Pons (tissue), 1 donor: ENCODE measurements at regions not wholly inside any gene's neighbourhood (a gene's known extent, or its start where the extent isn't known, plus 50 kb on each side); places are given as distances from the start of the nearest gene placed in this dataset.
"Not testable (repeated sequence)": the region's sequence is repeated elsewhere in the genome, so short reads cannot be mapped to it uniquely, and the experiment has no call there.

Experiments used
- DNase-seq: peaks from one replicate; pipeline ENCODE4 v3.0.0-alpha.2; 2016; ENCODE audit warnings: low spot score

DNA sequence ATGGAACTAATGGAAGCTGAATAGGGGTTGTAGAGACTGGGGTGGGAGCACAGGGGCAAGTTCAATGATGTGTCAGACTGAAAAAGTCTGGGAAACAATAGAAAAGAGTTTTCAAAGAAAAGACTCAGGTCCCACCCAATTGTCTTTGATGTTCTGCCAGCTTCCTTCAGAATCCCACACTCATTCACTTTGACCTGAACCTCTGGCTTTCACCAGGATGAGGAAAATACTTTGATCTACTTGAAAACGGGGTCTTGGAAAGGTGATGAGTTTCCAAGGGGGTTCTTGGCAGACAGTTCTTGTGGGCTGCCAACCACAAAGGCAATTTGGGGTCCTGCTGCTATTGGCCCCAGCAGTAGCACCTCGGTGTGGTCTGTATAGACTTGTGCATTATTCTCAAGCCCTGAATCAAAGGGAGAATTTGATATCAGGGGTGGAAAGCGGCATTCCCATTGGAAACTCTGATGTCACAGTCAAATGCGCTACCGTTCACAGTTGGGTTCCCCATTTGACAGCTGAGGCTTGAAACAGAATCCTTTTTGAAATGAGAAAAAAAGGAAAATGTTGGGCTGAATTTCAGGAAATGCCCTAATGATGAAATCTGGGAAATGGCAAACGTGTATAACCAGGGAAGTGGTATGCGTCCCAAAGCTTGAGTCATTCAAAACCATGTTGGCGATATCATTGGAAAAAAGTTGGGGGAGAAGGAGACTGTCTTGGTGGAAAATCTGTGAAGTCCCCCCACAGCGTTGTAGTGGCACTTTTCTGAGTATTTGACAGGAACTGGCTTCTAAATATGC, 229.2 kb upstream of the LRTM1 start:
- DNase-seq = no peak

DNA sequence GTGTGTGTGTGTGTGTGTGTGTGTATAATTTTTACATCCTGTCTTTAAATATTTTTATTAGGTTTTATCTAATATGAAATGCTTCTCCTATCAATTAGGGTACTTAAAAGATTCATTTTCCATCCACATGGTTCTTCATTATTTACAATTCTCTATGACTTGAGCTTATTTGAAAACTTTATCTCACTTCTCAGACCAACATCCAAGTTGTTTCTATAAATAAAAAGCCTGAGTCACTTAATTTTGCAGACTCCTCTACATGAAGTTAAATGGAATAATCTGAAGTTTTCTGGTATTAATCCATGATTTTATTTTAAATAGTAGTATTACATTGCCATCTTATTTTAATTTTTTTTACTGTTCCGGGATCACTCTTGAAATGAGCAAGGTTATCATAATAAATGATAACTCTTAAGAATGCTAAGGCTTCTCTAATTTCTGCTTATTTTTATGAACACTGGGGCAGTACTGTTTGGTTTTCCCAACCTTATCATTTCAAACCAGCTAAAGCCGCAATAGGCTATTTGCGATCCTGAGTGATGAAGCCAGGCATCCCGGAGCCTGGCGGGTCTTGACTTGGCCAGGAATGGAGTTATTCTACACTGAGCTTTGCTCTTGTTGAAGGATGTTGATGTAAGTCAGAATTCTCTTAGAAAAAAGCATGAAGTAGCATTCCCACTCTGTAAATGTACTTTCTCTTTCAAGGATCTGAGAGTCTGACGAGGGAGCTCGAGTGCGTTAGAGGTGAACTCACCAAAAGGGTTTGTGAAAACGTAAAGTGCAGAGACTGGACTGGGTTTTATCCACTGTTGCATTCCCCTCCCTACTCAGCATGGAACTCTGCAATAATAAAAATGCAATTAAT, 220.2 kb upstream of the LRTM1 start:
- no peak for DNase-seq

DNA sequence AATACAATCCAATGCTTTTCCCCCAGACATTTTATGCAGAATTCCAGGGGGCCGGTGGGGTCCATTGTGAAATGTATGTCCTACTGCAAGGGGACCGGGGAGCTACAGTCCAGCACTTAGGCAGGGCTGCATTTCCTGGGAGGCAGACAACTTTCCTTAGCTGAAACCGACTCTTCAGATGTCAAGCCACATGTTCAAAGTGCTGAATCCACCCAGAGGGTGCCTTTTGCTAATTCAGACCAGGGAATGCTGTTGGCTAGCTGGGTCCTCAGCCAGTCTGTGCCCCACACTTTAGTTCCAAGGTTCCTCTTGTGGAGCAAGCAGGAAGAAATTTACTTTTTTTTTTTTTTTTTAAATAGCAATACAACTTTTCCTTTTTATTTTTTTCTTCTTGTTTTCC, 219.5 kb upstream of the LRTM1 start:
- no peak for DNase-seq

DNA sequence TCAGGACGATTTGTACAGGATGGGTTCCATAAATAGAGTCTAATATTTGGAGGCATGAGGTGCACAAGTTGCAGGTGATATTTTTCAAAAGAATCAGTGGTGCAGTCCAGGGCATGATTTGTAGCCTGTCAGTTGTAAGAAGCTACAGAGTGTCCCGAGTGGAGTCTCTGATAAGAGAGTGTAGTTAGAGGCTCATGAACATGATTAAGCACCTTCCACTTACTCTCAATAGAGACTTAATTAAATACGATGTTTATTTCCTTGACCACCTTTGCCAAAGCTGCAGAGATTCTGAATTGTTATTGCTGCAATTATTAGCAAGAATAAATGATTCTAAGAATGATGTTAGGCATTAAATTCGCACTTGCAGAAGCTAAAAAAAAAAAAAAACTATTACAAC, 218.4 kb upstream of the LRTM1 start:
- DNase-seq = no peak

DNA sequence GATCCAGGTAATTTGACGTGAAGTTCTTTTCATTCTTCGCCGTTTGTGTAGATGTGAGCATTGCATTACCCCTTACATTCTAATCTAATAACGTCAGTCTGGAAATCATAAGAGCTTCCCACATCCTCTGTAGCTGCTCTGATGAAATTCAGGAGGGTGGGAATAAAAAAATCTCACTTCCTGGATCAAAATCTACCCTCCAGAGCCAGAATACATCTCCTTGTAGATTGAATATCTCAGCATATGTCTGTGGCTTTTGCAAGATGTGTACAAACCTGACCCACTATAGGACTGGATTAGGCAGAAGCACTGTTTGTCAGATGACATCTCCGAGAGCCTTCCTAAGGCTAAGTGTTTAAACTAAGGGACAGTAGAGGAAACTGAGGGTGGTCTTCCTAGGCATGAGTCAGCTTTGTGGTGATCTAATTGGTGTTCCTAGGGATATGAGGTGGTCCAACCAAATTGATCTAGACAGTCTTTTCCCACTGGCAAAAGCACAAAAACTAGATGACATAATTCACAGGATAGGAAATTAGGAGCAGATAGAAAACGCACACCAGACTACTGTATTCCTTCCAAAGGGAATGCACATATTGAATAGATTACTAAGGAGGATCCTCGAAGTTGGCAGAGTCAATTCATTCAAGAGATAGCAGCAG, 216.3 kb upstream of the LRTM1 start:
- DNase-seq = no peak

DNA sequence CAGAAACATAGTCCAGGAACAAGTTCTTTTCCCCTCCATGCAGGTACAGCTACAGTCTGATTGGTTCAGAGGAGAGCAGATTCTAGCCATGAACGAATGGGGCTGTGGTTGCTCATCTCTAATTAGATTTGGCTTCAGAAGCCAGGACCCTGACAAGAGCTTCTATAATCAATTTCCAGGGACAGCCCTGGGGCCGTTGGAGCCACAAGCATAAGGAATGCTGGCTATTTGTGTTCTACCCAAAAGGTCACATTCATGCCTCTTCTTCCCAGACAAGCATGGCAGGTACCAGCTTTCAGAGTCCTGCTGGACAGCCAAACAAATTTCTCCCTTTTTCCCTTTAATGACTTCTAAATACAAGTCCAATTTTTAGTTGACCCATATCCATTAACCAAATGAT, 215.5 kb upstream of the LRTM1 start:
- no peak for DNase-seq

DNA sequence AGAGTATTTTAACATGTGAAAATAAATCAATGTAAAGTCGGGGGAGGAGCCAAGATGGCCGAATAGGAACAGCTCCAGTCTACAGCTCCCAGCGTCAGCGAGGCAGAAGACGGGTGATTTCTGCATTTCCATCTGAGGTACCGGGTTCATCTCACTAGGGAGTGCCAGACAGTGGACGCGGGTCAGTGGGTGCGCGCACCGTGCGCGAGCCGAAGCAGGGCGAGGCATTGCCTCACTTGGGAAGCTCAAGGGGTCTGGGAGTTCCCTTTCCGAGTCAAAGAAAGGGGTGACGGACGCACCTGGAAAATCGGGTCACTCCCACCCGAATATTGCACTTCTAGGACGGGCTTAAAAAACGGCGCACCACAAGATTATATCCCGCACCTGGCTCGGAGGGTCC, 208.4 kb upstream of the LRTM1 start:
- not testable (repeated sequence) for DNase-seq

DNA sequence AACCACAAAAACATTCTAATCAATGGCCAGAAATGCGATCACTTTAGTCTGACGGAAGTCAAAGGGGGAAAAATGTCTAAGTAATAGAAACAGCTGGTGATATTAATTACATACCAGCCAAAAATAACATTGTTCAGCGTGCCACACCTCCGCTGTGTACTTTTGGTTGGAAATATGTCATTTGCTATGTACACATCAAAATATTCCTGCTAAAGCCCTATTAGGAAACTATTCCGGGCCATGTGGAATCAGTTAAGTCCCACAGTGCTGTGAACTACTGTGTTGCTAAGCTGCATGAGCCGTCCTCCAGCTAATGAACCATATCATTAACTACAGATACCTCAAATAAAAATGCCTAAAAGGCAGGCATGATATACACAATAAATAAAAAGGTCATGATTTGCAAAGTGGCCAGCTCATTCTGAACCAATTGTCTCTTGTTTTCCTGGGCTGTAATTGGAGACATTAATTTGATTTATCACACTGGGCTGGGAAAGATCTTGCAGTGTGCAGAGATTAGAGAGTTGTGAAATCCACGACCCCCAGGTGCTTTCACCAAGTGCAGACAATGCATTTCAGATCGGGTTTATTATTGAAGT, 200.5 kb upstream of the LRTM1 start:
- no peak for DNase-seq

DNA sequence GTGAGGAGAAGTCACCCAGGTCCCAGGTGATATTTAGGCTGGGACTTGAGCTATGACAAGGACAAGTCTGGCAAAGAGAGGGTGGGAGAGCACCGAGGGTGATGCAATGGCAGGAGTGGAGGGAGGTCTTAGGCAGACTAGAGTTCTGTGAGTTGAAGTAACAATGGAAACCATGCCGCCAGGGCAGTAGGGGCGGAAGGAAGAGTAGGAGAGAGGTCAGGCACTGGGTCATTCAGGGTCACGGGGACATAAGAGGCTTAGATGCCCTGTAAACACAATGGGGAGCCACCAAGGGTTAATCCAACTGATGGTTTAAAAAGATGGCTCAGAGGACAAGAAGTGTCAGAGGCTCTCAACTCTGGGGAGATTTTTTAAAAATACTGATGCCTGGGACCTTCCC, 199.7 kb upstream of the LRTM1 start:
- no peak for DNase-seq

DNA sequence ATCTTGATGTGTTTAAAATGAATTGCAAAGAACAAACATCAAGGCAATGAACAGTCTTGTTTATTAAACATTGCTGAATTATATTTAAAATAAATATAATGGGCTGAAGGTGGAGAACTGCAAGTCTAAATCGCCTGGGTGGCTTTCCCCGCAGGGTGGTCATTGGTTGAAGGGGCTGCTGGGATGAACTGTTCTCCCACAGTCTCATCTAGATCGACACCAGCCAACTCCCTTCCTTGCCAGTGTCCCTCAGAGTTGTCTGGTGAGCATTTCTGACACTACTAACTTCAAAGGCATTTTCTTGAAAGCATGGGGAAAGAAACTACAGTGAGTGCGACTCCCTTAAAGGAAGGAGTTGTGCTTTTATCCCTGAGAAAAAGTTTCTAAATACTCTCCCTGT, 196.5 kb upstream of the LRTM1 start:
- no peak for DNase-seq
